ENCODE measurements at regions not wholly inside any gene's neighbourhood (a gene's known extent, or its start where the extent isn't known, plus 50 kb on each side); places are given as distances from the start of the nearest gene placed in this dataset.
"Not testable (repeated sequence)": the region's sequence is repeated elsewhere in the genome, so short reads cannot be mapped to it uniquely, and the experiment has no call there.

DNA sequence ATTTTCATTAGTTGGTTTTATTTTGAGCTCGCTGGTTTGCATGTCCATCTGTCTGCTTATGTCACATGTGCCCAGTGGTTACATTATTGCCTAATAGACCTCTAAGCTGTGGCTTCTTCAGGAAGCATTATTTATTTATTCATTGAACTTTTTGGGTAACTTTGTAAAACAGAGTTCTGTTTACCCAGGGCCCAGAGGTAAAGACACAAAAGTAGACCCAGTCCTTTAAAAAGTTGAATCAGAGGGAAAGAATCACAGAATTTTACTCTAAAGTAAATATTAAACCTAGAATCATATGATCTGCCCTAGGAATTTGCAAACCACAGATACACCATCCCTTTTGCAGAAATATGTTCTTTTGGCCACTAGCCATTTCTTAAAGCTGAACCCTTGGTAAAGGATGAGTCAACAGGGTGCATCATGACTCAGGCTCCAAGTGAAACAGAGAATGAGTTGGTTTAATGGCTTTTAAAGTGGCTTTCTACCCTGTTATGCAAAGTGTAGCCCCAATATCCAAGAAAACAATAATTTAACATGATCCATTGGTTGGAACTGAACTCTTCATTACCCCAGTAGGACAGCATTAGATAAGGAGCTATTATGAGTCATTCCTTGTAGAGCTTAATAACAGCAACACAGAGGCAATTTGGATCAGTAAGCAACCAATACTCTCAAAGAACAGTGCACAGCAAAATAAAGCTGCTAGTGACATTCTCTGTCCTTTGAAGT is 236.3 kb downstream of the KCNJ2 start:
- intact Hi-C loops (cut with DNase I): no loop called here

DNA sequence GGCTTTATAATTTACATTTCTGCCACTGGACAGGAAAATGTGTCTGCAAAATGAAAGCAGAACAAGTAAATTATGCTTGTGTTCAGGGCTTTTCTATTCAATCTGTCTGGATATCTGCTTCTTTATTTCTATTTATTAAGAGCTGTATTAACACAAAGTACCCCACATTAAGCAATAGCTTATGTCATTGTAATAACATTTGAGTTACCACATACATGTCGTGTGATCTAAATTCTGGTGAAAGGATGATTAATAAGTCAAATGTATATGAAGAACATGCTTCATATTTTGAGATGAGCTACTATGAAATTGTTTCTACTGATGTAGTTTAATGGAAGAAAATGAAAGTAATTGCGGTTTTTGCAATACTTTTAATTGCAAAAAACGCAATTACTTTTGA is 238.2 kb downstream of the KCNJ2 start:
- DNase-seq: no peak
- intact Hi-C loops (cut with DNase I): no loop called here

More for the DNA sequence above, 236.3 kb downstream of the KCNJ2 start:
- no peak for DNase-seq

DNA sequence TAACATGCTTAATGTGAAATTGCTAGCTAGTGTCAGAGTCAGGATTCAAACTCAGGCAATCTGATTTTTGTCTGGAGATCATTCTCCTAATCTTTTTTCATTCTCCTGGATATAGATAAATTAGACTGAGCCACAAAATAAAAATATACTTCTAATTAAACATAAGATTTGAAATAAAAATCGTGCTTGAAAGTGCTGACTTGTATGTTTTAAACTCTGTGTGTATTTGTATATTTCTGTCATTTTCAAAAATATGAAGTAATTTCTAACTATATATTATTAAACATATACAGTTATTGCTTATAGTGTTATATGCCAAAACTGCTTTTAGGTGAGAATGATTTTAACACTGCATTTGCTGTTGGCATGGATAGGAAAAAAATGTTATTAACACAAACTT is 239.4 kb downstream of the KCNJ2 start:
- DNase-seq: no peak
- intact Hi-C loops (cut with DNase I): no loop called here

DNA sequence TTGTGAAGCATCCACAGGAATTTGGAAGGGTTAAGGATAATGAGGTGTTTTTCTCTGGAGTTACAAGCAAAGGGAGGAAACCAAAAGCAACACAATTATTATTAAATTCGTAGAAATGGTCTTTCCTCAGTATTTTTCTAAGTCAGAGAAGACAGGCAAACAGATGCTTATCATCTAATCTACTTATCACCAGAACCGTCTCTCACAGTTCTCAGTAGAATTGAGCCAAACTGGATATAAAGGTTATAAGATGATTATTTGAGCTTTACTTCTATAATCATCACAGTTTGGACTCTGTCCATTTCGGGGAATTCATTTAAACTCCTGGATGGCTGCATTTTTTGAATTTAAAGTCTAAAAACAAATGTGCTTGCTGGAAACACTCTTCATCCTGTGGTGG is 245.0 kb downstream of the KCNJ2 start:
- DNase-seq: no peak
- intact Hi-C loops (cut with DNase I): no loop called here

DNA sequence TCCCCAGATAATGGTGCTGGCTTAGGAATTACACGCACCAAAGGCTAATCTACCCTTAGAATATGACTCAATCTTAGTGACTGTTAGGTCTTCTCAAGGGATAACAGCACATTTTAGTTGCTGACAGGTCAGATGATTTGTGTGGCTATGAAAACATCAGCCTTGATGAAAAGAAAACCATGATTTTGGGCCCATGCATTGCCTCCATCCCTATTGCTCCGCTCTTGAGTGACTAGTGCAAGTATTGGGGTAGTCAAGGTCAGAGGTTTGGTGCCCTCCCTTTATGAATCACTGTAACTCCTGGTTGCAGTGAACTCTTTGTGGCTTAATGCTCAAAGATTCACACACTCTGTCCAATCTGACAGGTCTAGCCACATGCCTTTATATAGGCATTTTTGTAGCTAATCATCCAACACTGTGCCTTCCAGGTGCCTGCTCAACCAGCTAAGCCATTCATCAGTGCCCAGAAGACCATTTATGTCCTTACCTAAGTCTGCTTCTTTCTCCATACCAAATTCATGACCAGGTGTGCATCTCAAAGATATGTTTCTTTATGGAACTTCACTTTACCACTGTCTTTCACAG is 251.6 kb downstream of the KCNJ2 start:
- no peak for DNase-seq

DNA sequence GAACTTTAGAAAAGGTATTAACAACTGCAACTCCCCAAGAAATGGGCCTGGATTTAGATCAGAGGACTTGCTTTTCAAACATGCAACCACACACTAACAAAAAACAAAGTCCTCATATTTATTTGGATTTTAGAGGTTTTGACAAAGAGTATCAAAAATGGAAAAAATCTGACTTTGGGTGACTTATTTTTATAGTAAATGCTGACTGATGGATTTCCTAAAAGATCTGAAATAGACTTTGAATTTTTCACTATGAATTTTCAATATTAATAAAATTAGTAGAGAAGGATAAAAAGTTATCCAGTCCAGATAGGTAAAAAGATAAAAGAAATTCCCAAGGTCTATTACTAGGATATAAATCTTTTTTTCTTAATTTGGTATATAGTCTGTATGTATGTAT is 253.5 kb downstream of the KCNJ2 start:
- intact Hi-C loops (cut with DNase I): no loop called here

More for the DNA sequence above, 251.6 kb downstream of the KCNJ2 start:
- intact Hi-C loops (cut with DNase I): no loop called here

DNA sequence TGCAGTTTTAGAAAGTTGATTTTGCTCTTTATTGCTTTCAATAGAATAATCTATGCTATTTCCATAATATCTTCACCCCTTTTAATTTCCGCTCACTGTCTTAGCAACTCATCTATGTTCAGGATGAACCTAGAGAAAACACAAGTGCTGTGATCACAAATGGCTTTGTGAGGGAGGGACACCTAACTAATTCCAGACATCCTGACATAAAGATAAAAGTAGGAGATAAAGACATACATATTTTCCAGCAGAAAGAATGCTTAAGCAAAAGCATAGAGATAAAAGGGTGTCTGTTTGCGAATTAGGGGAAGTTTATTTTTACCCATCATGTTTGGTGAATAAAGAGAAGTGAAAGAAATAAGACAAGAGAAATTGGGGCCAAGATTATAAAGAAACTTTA is 254.2 kb downstream of the KCNJ2 start:
- intact Hi-C loops (cut with DNase I): no loop called here
- no peak for DNase-seq

More for the DNA sequence above, 253.5 kb downstream of the KCNJ2 start:
- DNase-seq: no peak

DNA sequence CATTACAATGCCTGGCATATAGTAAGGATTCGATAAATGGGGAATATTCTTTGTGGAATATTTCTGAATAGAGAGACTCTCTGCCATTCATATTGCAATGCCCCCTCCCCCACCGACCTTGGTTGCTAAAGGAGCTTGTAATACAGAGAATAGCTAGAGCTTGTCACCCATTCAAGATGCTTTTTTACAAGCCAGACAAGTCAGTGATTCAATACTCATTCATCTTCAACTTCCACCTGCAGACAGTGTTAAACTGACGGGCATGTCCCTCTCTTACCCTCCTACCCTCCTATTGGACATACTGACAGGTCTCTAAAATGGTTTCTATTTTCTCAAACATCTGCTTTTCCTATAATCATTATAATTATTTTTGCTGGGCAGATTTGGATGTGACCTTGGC is 257.4 kb downstream of the KCNJ2 start:
- intact Hi-C loops (cut with DNase I): no loop called here
- DNase-seq: no peak

DNA sequence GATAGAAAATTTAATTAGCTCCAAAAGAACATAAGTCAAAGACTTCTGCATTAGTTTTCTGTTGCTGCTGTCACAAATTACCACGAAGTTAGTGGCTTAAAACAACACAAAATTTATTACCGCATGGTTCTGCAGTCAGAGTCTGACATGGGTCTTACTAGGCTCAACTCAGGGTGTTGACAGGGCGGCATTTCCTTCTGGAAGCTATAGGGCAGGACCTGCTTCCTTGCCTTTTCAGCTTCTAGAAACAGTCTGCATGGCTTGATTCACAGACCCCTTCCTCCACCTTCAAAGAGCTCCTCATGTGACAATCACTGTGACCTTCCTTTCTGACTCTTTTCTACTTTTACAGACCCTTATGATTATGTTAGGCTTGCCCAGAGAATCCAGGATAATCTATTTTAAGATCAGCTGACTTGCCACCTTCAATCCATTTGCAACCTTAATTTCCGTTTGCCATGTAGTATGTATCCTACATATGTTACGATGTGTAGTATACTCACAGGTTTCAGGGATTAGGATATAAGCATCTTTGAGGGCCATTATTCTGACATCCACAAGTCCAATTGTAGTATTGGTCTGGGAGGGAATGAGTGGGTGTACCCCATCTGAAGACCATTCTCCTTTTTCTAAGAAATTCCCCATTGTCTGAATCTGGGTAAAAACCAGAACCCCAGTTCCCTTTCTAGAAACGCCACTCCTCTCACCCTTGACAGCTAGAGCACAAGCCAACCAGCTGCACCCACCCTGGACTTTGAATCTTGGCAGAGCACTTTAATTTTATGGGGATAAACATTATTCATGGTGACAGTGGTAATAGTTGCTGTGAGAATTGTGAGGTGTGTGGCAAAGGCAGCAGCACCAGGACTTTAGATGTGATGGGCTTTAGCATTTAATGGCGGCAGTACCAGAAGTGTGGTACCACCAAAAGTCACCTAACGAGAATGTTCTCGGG is 265.5 kb downstream of the KCNJ2 start:
- intact Hi-C loops (cut with DNase I): no loop called here
- no peak for DNase-seq

DNA sequence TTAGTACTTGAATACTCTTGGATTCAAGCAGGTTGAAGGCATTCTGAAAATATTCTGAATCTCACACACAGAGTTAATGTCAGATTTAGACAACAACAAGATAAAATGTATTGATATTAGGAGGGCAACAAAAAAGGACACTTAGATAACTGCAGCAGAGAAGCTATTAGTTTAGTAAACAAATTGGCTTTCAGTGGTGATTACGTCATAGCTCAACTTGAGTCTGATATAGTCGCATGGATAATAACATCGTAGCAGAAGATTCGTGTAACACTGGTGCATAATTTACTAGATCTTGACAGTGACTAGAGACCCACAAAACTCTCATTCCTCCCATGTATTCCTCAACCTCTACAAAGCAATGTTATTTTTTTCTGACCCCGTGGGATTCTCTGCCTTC is 268.3 kb downstream of the KCNJ2 start:
- intact Hi-C loops (cut with DNase I): no loop called here
- DNase-seq: no peak

DNA sequence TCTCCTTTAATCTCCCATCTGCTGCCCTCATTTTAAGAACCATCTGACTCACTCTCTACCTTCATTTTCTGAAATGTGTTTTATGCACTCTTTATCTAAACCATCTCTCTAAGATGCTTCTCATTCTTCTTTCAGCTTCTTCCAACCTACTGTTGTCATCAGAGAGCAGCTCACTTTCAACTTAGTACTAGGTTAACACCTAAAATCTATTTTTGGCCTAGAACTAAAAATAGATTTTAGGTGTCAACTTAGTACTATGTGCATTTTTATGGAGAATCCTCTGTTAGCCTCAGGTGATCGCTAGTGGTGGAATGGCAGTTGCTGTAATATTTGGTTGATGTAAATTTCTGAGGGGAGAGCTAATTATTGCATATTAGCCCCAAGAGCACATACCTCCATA is 277.1 kb downstream of the KCNJ2 start:
- intact Hi-C loops (cut with DNase I): no loop called here
- DNase-seq: no peak

DNA sequence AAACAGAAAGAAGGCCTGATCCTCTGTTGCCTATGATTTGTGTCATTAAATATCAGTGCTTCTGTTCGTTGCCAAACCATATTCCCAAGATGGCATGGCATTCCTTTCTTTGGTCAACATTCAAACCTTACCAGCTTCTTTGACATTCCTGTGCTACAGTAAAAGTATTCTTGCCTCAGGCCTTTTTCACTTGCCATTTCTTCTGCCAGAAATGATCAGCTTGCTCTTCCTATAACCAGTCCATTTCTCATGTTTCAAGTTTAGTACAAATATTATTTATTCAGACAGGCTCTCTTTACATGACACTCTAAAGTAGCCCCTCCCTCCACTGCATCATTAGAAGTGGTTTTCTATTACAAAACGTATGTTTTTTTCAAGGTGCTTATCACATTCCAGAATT is 278.3 kb downstream of the KCNJ2 start:
- DNase-seq: no peak
- intact Hi-C loops (cut with DNase I): no loop called here

DNA sequence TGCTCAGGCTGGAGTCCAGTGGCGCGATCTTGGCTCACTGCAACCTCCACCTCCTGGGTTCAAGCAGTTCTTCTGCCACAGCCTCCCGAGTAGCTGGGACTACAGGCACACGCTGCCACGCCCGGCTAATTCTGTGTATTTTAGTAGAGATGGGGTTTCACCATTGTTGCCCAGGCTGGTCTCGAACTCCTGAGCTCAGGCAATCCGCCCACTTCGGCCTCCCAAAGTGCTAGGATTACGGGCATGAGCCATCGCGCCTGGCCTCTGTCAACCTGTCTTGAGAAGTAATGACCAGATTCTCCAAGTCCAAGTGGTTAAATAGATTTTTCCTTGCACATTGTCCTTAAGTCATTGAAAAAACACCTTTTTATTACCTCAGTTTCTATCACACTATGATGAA is 283.7 kb downstream of the KCNJ2 start:
- intact Hi-C loops (cut with DNase I); DNase-seq: not testable (repeated sequence)

DNA sequence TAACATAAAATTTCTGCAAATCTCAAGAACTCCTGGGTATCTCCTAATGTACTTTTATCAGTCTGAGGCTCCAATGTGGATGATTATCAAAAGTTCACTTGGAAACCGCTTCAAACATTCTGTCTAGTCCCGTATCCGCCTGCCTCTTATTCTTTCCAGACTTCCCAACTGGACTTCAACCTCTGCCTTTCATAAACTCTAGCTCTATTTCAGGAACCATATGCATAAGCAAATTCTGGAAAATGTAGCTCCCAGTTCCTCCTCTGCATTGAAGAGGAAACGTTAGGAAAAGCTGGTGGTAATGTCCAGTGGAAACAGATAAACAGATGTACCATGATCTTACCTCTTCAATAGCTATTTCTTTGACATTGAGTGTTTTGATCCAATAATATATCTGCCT is 285.0 kb downstream of the KCNJ2 start:
- intact Hi-C loops (cut with DNase I): no loop called here
- DNase-seq: no peak

DNA sequence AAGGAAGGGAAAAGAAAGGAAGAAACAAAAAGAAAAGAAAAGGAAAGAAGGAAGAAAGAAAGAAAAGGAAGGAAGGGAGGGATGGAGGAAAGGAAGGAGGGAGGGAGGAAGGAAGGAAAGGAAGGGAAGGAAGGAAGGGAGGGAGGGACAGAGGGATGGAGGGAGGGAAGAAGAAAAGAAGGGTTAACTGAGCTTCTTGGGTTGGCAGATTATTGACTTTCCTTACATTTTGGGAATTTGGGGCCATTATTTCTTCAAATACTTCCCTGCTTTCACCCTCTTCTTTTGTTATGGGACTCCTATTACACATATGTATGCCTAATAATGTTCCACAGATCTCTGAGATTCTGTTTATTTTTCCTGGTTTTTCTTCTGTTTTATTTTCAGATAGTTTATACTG is 285.6 kb downstream of the KCNJ2 start:
- no peak for DNase-seq
- intact Hi-C loops (cut with DNase I): no loop called here

DNA sequence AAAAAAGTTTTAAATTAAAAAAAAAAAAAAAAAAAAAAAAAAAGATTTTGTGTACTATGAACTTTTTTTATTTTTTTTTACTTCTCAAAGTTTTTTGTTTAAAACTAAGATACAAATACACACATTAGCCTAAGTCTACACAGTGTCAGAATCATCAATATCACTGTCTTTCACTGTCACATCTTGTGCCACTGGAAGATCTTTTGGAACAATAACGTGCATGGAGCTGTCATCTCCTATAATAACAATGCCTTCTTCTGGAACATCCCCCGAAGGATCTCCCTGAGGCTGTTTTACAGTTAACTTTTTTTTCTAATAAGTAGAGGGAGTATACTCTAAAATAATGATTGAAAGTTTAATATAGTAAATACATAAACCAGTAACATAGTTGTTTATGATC is 295.7 kb downstream of the KCNJ2 start:
- intact Hi-C loops (cut with DNase I): no loop called here
- DNase-seq: no peak

DNA sequence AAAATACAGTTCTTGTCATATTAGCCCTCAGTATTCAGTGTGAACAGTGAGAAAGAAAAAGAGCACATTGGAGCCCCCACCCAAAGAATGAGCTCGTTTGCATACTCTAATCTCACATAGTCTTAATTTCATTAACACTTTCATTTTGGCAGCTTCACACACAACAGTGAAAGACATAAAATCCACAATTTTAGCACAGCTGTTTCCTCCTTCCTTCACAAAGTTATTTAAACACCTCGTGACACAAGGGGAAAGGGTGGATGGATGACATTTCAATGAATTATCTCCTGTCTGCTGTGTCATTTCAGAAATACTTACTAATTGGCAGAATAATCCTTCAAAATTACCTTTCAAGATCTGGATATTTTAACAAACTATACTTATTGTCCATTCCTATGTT is 299.3 kb downstream of the KCNJ2 start:
- no peak for DNase-seq
- intact Hi-C loops (cut with DNase I): no loop called here

DNA sequence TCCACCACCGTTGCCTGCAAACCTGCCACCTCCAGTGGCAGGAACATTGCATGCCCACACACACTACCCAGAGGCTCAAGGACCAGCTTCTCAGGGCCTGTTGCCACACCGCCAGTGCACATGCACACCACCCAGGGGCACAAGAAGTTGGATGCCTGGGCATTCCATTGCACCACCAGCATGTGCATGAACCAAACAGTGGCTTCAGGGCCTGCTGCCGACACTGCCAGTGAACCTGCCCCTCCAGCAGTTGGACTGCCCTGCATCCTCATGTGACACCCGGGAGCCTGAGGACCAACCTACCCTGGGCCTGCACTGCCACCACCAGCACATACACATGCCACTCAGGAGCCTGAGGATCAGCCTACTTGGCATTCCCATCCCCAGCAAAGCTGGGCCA is 303.7 kb downstream of the KCNJ2 start:
- intact Hi-C loops (cut with DNase I): no loop called here
- no peak for DNase-seq

DNA sequence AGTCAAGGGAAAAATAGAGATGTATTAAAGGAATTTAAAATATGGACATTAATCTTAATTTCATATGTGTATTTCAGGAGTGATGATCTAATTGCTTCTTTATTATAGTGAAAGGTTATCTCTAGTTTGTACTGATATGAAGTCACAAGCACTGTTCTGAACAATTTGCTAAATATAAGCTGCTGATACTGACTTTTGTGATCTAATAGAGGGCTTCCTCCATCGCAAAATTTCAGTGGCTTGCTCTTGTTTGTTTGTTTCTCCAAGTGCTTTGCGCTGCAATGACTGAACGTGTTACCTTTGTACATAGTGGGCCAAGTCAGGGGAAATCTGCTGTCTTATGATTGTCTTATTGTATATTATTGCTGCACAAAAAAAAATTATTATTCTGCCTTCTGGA is 307.0 kb downstream of the KCNJ2 start:
- no peak for DNase-seq
- intact Hi-C loops (cut with DNase I): no loop called here

DNA sequence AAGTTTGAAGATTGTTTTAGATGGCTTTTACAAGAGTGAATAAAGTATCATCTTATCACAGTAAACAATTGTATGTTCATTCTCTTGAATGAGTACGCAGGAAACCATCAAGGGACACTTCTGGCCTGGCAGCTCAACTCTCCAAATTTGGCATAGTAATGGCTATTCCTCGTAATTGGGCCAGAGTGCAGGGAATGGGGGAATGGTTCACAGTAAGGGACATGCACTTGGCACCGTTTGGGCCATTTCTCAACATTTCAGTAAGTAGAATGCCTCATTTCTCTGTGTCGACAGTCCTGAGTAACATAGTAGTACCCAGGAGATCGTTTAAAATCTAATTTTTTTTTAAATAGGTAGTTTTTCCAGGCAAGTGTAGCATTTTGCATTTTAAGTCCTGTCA is 309.6 kb downstream of the KCNJ2 start:
- intact Hi-C loops (cut with DNase I): no loop called here
- DNase-seq: peak in 1 of 42 donors; percentile 3
